ENCODE measurements at regions not wholly inside any gene's neighbourhood (a gene's known extent, or its start where the extent isn't known, plus 50 kb on each side); places are given as distances from the start of the nearest gene placed in this dataset.

- no peak for TF ChIP-seq RFX5 (IDR thresholded peaks at IDR 0.05; ENCODE audit: low read length)
- TF ChIP-seq TEAD4 (IDR thresholded peaks at IDR 0.05; ENCODE audit: borderline replicate concordance, insufficient read depth) = no peak
- TF ChIP-seq CTCF (IDR thresholded peaks at IDR 0.05) = no peak
- TF ChIP-seq FOXM1 (IDR thresholded peaks at IDR 0.05; ENCODE audit: low read depth) = no peak
- TF ChIP-seq TCF12 (IDR thresholded peaks at IDR 0.05) = no peak
- TF ChIP-seq MAX (IDR thresholded peaks at IDR 0.05; ENCODE audit: low read depth) = no peak
- TF ChIP-seq REST (IDR thresholded peaks at IDR 0.05; ENCODE audit: low read depth, low read length) = no peak
- no peak for TF ChIP-seq MEF2A (IDR thresholded peaks at IDR 0.05; ENCODE audit: borderline replicate concordance, low read depth)
- TF ChIP-seq USF2 (IDR thresholded peaks at IDR 0.05; ENCODE audit: borderline replicate concordance, low read depth, low read length) = no peak
- no peak for TF ChIP-seq NFIC (IDR thresholded peaks at IDR 0.05; ENCODE audit: borderline replicate concordance)
- TF ChIP-seq FOXJ3 (CRISPR knock-in tag; IDR thresholded peaks at IDR 0.05) = no peak
- no peak for TF ChIP-seq EP300 (IDR thresholded peaks at IDR 0.05; ENCODE audit: borderline replicate concordance in 1 of 2, low read depth in 1 of 2, low read length in 1 of 2)
- H3K27me3 ChIP-seq (ENCODE audit: insufficient read depth) = no peaks in the 10 kb centered on the region
- no peaks in the 10 kb centered on the region for H3K9me2 ChIP-seq
- no peak overlapping the region for H2AFZ ChIP-seq (ENCODE audit: low read depth)
- ChIA-PET POLR2A (no interaction called here), CTCF (no interaction called here)
- no peaks in the 10 kb centered on the region for H3F3A ChIP-seq (replicated peaks; ENCODE audit: insufficient read depth)
- WGBS (ENCODE audit: low lambda C conversion rate) = 8% methylated on average over 9 of the region's 9 CpGs
- H3K4me3 ChIP-seq (ENCODE audit: low read depth in 2 of 2, low read length in 1 of 2) = no peak overlapping the region
- H3K4me1 ChIP-seq (ENCODE audit: control insufficient read depth in 1 of 2, insufficient read depth in 2 of 2, low read depth in 1 of 2, low read length in 1 of 2) = no peaks in the 10 kb centered on the region
- no peak for DNase-seq
- H3K9me3 ChIP-seq = no peaks in the 10 kb centered on the region
- no peak overlapping the region for H3K4me2 ChIP-seq
- no peak overlapping the region for H3K9ac ChIP-seq
- H3K36me3 ChIP-seq (replicated peaks in 1 of 2; ENCODE audit: control insufficient read depth in 1 of 2, insufficient read depth in 2 of 2, low read length in 1 of 2) = no peaks in the 10 kb centered on the region
- no peaks in the 10 kb centered on the region for H4K20me1 ChIP-seq (ENCODE audit: insufficient read depth)
- H3K79me2 ChIP-seq (ENCODE audit: insufficient read depth) = no peaks in the 10 kb centered on the region
- no peak overlapping the region for H3K27ac ChIP-seq (ENCODE audit: low read depth in 2 of 2, low read length in 1 of 2)
Observed at GRCh38 chr3:13711911-13712650, 163.2 kb downstream of the FBLN2 start.
